Sigmoid colon (tissue), 4 donors: ENCODE measurements at regions not wholly inside any gene's neighbourhood (a gene's known extent, or its start where the extent isn't known, plus 50 kb on each side); places are given as distances from the start of the nearest gene placed in this dataset.

ENCODE experiments used
- EP300 ChIP-seq, 4 donors: sonication (generic); formaldehyde crosslinking; IDR thresholded peaks; one replicate each; pipeline ENCODE4 v1.6.1; 2017; ENCODE audit warnings: antibody characterized with exemption in 4 of 4
- POLR2A ChIP-seq, 2 donors: fragments of 450-650 bp; IDR thresholded peaks; one replicate each; pipeline ENCODE4 v1.6.1; 2016; ENCODE audit warnings: antibody characterized with exemption in 2 of 2, mild to moderate bottlenecking in 2 of 2, moderate library complexity in 2 of 2
- POLR2AphosphoS5 ChIP-seq, 4 donors: sonication (generic); formaldehyde crosslinking; IDR thresholded peaks; one replicate each; pipeline ENCODE4 v1.6.1; 2017; ENCODE audit warnings: antibody characterized with exemption in 4 of 4

DNA sequence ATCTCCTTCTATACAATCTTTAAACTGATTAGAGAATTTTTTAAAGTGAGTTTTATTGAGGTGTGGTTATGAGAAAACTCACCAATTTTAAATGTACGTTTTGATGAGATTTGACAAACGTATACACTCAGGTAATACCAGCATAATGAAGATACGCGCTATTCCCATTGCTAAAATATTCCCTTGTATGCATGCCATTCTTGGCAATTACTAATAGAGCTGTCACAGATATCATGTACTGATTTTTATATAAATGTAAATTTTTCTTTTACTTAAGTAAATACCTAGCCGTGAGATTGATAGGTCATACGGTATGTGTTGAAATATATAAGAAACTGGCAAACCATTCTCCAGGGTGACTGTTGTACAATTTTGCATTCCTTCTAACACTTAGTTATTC is 384.7 kb downstream of the PTH2R start:
- TF ChIP-seq POLR2AphosphoS5 (IDR thresholded peaks at IDR 0.05), result no peak
- TF ChIP-seq EP300 (IDR thresholded peaks at IDR 0.05), result no peak
- TF ChIP-seq POLR2A (IDR thresholded peaks at IDR 0.05), result no peak
